ENCODE measurements at regions not wholly inside any gene's neighbourhood (a gene's known extent, or its start where the extent isn't known, plus 50 kb on each side); places are given as distances from the start of the nearest gene placed in this dataset.

- DNase-seq, result no peak
Observed at GRCh38 chr2:37550190-37550589, 121.3 kb downstream of the CDC42EP3 start.

DNA sequence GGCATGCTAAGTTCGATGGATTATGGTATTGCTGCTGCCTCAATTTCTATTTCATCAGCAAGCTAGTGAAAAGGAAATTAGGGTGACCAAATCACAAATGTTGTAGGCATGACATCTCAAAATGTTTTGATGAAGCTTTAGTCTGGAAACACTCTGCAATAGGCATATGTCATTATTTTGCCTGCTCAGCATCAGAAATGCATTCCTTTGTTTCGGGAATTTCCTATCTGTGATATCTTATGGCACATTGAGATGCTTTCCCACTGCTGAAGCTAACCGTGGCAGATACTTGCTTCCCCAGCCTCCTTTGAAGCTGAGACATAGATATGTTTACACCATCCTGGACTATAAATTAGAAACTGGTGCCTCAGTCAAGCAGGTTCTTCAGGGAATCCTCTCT lies 119.7 kb downstream of the CDC42EP3 start:
- no peak for DNase-seq

DNA sequence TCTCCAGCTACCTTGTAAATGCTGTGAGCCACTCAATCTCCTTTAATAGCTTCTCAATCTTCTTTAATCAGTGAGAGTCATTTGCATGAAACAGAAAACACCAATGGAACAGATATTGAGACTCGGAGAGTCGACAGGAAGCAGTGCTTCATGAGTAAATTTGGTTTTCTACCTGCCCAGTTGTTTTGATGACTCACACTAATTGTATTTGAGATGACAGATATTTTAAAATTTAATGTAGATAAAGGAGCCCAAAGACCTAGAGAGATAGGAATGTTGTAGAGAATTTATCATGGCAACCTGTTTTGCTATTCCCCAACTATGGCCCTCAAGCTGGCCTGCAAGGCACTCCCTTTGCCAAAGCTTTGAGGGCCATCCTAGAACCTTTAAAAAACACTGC lies 119.1 kb downstream of the CDC42EP3 start:
- DNase-seq, result no peak

DNA sequence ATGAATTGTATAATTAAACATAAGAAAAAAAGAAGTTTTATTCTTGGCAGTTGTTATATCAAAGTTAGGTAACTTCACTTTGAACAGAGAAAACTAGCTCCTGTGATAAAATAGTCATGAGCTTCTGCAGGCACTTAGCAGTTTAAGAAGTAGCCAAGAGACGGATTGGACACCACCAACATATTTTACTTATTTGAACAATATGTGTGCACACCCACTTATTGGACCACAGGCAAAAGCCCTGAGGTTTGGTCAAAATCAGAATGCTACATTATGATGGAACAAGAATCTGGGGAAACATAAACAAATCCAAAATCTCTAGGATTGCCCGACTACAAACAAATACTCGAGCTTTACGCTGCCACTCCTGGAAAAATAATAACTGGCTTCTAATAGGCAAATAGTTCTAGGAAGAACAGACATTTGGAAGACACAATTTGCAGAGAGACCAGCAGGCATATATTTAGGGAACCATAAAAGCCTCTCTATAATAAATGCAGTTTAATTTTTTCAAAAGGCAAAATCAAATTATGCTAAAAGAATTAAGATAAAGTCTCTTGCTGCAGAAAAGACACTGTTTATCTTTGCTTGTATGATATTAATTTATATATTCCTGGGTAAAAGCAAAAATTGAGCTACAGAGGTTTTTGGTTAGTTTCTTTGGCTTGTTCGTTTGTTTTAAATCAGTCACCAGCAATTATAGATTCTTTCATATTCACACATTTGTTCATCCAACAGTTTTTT lies 117.9 kb downstream of the CDC42EP3 start:
- no peak for DNase-seq

GRCh38 chr2:37554155-37554510 lies 117.3 kb downstream of the CDC42EP3 start:
- no peak for DNase-seq

GRCh38 chr2:37554687-37555086 lies 116.8 kb downstream of the CDC42EP3 start:
- DNase-seq, result no peak

DNA sequence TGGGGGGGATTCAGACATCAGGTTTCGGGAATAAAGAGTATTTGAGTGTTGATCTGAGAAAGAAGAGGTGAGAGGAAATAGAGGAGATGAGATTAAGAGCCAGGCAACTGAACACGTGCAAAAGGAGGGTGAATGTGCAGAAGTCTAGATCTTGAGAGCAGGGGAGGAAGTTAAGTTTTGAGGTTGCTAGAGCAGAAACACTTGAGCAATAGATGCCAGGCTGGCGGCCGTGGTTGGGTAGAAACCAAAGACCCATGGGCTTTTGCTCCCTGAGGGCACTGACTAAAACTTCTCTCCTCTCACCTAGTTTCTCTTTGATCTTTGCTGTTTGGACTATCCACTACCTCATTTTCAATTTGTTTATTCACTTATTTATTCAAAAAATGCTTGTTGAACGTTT lies 116.0 kb downstream of the CDC42EP3 start:
- no peak for DNase-seq

DNA sequence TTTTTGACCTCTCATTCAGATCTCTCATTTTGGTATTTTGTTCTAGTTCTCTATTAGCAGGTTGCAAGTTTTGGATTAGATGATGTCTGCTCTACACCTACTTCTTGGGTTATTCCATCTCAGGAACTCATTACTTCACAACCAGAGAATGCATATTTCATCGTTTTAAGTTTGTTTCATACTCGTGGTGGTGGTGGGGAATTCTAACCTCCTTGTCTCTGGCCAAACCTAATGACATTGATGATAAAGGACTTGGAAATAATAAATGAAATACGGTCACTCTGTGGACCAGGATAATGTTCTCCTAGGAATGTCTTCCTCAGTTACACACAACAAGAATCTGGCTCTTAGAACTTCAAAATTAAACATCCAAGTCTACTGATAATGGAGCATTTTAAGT lies 115.2 kb downstream of the CDC42EP3 start:
- no peak for DNase-seq

- no peak for DNase-seq
Observed at GRCh38 chr2:37558623-37559022, 112.8 kb downstream of the CDC42EP3 start.

DNA sequence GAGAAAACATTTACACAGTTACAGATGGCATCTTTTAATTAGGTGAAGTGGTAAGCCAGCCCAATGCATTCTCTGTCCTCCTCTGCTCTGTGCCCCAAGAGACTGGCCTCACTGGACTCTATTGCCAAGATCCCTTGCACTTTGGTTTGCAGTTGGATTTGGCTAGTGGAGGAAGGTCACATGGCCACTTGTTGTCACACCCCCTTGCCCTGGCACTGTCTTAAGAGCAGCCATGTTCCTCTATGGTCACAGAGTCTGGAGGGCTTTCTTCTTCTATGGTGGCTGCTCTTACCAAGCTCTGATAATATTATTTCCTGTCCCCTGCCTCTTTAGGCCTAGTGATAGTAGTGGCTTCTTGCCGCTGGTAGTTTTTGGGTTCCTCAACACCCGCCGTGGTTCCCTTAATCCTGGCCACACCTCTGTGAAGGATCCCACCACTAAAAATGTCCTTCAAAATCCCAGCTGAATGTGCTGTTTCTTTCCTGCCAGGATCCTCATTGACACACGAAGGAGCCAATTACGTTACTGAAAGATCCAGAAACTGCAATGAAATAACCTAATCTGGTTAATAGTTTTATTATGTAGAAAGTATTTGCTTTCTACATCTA lies 111.1 kb downstream of the CDC42EP3 start:
- DNase-seq, result no peak

DNA sequence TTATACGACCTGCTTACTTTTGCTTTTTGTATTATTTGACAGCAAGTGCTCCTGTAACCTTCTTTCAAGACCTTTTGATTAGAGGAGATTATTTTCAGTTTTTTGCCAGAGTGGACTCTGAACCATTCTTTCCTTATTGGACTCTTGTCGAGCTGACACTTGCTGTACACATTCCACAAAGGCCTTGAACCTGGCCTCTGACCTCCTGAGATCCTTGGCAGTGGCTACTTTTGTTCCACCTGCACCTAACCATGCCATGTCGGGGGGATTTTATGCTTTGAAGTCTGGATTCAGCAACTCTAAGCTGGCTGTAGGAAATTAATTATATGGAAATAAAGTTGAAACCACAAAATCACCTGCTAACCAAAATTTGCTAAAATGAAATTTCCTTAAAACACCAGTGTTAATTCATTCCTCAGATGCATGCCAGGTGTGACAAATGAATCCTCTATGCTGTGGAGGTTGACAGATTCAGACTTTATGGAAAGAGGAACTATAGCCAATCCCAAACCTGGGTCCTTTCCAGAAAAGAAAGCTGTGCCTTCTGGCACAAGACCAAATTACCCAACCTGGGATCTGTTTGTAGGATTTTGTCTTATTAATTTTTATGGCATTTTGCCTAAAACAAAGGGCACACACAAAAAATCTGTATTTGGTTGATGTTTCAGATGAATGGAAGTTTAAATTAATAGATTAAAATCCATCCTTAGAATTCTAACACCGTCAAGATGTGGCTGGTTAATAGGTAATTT lies 110.4 kb downstream of the CDC42EP3 start:
- DNase-seq, result no peak

GRCh38 chr2:37561615-37562569 lies 109.5 kb downstream of the CDC42EP3 start:
- DNase-seq, result no peak

DNA sequence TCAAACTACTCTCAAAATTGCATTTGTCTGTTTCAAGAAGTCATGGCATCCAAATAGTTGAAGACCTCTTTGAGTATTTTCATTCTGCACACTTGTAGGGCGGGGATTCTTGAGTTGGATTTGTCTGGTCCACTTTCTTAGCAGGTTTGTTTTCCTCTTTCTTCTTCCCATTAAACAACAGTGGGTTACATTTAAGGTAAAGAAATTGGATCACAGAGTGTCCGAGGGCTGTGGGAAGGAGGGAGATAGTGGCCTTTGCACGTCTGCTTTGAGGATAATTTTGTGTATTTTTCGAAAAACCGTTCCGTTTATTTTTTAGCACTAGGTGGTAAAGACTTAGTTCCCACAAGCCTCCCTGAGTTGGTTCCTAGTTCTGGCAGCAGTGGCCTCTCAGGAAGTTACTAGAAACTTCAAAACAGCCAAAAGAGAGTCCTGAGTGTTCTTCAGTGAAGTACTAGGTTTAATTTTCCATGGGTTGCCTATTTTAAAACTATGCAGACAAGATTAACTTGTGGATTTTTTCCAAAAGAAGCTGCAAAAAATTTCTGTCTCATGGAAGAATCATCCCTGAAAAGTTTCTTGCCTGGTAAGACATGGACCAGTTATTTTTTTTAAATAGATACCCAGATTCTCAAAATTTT lies 107.9 kb downstream of the CDC42EP3 start:
- no peak for DNase-seq

DNA sequence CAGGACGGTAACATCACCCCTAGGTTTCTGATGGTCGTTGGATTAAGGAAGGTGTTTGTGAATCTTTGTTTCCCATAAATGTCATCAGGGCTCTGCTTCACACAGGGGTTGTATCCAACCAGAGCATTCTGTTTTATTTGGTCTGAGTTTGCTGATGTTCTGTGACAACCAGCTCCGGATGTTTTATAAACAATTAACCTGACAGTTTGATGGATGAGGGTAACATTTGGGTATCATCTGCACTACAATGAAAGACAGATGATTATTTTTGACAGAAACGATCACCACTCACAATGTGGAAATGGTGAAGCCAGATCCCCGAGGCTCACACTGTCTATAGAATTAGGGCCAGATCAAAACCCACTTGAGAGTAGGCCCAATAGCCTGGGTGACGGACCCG lies 107.1 kb downstream of the CDC42EP3 start:
- no peak for DNase-seq

- DNase-seq, result no peak
Observed at GRCh38 chr2:37566517-37566981, 104.9 kb downstream of the CDC42EP3 start.

- no peak for DNase-seq
Observed at GRCh38 chr2:37568565-37568964, 102.9 kb downstream of the CDC42EP3 start.

GRCh38 chr2:37569131-37569823 lies 102.2 kb downstream of the CDC42EP3 start:
- DNase-seq, result no peak

DNA sequence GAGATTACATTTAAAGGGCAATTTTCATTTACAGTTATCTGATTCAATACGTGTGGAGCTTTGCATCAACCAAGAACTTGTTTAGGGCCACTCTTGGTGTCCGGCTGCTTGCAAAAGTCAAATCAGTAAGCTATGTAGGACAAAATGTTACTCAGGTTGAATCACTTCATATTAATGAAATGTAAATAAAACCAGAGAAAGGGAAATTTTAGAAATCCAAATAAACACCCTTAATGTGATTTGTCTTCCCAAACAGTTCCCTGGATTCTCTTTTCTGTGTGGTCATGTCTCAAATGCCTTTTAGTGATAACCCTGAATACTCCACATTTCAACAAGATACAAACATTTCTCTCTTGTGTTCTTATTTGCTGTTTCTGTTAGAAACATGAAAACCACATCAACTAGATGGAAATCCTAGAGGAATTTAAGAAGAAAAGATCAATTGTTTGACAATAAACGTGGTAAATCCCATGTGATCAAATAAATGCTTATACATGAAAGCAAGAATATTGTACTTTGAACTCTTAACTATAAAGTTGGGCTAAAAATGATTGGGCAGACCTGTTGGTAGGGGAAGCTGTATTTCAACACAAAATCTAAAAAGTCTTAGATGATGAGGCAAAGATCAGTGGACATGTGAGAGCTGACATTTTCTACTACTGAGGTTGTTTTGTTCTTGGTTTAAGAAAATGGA lies 101.3 kb downstream of the CDC42EP3 start:
- no peak for DNase-seq

DNA sequence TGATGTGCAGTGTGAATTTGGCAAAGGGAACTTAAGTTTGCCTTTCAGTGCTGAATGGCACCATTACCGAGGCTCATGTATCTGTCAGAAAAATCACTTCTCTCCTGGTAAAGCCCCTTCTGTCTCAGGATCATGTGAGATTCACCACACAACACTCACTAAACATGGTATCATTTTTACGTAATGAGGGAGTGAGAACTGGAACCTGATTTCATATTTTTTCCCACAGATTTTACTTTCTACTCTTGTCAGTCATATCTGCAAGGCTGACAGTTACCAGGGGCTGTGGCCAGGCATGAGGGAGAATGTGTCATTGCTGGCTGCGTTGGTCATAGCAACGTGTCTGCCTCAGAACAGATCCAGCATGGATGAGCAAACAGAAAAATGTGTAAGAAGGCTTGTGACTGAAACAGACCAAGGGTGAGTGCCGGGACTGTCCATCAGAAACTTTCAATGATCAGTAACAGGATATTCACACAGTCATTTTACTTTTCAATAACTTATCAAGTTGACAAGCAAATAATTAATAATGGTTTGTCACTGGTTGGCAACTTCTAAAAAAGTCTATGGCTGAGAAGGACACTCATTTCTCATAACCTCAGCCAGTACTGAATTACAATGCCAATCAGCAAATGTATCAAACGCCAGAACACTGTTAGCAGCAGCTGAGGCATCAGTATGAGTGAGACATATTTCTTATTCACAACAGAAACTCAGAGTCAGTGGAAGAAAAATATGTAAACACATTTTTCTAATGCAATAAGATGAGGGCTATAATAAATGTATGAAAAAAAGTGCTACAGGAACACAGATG lies 100.5 kb downstream of the CDC42EP3 start:
- DNase-seq, result no peak

DNA sequence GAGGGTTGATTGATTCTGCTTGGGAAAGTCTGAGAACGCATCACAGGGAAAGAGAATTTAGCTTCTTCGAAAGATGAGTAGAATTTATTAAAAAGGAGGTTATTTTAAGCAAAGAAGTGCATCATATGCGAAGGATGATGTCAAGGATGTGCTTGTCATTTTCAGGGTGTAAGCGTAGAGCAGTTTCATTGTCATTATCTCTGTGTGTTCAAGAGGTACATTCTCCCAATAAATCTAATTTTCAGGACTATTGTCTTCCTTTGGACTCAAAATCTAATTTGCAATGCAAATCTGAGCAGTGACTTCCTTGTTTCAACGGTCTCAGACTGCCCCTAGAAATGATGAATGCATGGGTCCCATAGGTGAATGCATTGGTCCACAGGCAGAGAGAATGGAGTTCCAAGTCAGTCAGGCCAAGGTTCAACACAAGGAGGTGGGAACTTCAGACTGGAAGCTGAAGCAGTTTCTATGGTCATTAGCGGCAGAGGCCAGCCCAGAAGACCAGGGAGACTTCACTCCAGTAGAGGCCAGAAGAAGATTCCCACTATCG lies 99.8 kb downstream of the CDC42EP3 start:
- no peak for DNase-seq
